ENCODE measurements at regions not wholly inside any gene's neighbourhood (a gene's known extent, or its start where the extent isn't known, plus 50 kb on each side); places are given as distances from the start of the nearest gene placed in this dataset.
"Not testable (repeated sequence)": the region's sequence is repeated elsewhere in the genome, so short reads cannot be mapped to it uniquely, and the experiment has no call there.

DNA sequence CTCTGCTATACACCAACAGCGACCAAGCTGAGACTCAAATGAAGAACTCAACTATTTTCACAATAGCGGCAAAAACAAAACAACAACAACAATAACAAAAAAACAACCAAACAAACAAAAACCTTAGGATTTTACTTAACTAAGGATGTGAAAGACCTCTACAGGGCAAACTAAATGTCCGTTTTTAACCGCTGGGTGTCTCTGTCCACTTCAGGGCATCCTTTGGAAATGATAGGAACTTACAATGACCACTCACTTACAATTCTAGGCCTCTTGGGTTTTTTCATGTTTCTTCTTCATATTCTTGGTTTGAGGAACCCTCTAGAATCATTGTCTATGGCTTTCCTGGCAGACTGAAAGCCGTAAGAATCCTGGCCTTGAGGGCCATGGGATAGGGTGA lies 134.0 kb upstream of the FAM78B start:
- DNase-seq (ENCODE audit: low read depth) = no peak
- TF ChIP-seq, protein P1, sequence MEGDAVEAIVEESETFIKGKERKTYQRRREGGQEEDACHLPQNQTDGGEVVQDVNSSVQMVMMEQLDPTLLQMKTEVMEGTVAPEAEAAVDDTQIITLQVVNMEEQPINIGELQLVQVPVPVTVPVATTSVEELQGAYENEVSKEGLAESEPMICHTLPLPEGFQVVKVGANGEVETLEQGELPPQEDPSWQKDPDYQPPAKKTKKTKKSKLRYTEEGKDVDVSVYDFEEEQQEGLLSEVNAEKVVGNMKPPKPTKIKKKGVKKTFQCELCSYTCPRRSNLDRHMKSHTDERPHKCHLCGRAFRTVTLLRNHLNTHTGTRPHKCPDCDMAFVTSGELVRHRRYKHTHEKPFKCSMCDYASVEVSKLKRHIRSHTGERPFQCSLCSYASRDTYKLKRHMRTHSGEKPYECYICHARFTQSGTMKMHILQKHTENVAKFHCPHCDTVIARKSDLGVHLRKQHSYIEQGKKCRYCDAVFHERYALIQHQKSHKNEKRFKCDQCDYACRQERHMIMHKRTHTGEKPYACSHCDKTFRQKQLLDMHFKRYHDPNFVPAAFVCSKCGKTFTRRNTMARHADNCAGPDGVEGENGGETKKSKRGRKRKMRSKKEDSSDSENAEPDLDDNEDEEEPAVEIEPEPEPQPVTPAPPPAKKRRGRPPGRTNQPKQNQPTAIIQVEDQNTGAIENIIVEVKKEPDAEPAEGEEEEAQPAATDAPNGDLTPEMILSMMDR (IDR thresholded peaks at IDR 0.05; ENCODE audit: insufficient read depth, low read depth, low read length, missing control alignments) = no peak
- no peak overlapping the region for H3K4me3 ChIP-seq (ENCODE audit: low read length)

DNA sequence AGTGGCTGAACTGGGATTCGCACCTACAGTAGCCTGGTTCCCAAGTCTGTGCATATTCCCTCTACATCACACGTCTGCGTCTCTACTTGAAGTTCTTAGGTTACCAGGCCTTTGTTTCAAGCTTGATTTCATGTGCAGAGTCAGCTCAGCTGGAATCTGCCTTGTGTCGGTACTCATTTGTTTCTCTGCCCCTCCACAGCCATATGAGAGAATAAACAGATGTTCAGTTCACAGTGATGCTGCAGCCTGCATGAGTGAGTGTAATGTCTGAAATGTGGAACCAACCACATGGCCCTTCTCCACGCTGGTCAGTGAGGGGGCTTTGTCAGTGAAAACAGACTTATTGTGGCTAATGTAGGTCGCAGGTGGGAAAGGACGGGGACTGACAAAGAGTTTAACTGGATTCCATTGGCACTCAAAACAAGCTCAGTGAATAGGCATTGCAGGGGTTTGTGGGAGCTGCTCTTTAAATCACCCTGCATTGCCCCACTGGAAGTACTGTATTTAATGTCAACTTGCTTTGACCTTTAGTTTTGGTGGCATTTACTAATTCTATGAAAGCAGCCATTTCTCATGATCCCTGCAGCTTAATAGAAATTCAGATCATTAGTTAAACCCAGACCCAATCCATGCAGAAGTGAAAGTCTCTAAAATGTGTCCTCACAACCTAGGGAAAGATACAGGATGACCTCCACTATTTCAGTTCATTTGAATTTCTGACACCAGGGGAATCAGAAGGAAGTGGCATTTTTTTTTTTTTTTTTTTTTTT lies 136.4 kb upstream of the FAM78B start:
- DNase-seq (ENCODE audit: low read depth) = no peak
- TF ChIP-seq, protein P1 (IDR thresholded peaks at IDR 0.05; ENCODE audit: insufficient read depth, low read depth, low read length, missing control alignments) = no peak
- H3K4me3 ChIP-seq (ENCODE audit: low read length) = no peak overlapping the region

DNA sequence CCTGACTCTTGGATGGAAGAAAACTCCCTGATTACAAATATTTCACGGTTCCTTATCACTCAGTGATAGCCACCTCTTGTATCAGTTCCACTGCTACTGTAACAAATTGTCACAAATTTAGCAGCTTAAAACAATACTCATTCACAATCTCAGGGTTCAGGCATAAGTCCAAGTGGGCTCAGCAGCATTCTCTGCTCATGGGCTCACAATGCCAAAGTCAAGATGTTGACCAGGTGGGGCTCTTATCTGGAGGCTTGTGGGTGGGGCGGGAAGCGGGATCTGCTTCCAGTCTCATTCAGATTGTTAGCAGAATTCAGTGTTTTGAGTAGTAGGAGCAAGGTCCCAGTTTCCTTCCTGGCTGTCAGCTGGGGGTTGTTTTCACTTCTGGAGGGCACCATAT lies 137.3 kb upstream of the FAM78B start:
- H3K4me3 ChIP-seq (ENCODE audit: low read length) = no peak overlapping the region
- DNase-seq (ENCODE audit: low read depth) = no peak
- TF ChIP-seq, protein P1 (IDR thresholded peaks at IDR 0.05; ENCODE audit: insufficient read depth, low read depth, low read length, missing control alignments) = no peak

DNA sequence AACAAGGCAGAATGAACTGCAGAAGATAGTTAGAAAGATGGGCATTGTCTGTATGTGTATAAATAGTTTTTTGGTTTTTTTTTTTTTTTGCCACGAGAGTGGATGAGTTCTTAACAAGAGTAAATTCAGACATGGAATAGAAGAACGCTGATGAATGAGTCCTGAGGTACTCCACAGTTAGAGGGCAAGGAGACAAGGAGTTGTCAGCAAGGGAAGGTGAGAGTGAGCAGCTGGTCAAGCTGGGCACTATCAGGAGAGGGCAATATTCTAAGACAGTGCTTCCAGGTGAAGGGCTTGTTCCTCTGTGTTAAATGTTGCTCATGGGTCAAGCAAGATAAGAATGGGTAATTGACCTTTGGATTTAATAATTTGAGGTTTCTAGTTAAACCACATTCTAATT lies 138.6 kb upstream of the FAM78B start:
- TF ChIP-seq, protein P1 (IDR thresholded peaks at IDR 0.05; ENCODE audit: insufficient read depth, low read depth, low read length, missing control alignments) = no peak
- no peak overlapping the region for H3K4me3 ChIP-seq (ENCODE audit: low read length)
- DNase-seq (ENCODE audit: low read depth) = no peak

DNA sequence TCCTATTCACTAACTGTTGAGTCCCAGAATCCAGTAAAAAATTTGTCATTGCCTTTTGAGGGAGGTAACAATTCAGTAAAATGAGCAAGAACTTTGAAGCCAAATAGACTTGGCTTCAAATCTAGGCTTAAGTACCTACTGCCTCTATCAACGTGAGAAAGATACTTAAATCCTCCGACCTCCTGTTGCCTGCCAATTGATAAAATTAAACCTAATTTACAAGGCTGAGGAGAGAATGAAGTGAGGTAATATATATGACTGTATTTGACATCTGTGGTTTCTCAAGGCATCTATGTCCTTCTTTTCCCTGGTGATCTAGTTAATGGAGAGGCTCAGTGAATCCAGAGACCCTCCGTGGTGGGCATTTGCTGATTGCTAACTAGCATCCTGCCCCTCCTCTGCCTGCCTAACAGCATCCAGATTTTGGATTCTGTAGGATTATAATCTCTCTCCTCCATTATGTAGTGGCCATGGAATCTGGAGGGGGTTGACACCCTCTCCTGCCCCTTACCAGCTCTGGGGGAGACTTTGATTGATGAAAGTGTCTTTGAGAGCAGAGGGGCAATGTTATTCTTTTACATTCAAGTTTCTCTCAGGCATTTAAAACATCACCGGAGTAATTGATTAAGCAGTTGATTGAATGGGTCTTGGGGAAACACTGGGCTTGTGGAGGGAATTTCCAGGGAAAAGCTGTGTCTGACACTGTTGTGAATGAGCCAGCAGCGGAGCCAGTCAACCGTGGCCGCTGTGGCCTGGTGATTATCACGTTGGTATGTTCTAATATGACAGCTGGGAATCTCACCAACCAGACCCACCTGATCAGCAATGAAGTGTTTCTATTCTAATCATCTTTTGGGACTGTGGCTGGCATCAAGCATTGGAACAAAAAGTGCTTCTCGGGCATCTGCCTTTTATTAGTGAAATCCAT lies 140.7 kb upstream of the FAM78B start:
- TF ChIP-seq, protein P1 (IDR thresholded peaks at IDR 0.05; ENCODE audit: insufficient read depth, low read depth, low read length, missing control alignments) = no peak
- DNase-seq (ENCODE audit: low read depth) = no peak
- H3K4me3 ChIP-seq (ENCODE audit: low read length) = no peak overlapping the region

DNA sequence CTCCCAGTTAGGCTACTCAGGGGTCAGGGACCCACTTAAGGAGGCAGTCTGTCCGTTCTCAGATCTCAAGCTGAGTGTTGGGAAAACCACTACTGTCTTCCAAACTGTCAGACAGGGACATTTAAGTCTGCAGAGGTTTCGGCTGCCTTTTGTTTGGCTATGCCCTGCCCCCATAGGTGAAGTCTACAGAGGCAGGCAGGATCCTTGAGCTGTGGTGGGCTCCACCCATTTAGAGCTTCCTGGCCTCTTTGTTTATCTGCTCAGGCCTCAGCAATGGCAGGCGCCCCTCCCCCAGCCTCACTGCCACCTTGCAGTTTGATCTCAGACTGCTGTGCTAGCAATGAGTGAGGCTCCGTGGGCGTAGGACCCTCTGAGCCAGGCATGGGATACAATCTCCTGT lies 149.5 kb upstream of the FAM78B start:
- H3K4me3 ChIP-seq (ENCODE audit: low read length); DNase-seq (ENCODE audit: low read depth): not testable (repeated sequence)

DNA sequence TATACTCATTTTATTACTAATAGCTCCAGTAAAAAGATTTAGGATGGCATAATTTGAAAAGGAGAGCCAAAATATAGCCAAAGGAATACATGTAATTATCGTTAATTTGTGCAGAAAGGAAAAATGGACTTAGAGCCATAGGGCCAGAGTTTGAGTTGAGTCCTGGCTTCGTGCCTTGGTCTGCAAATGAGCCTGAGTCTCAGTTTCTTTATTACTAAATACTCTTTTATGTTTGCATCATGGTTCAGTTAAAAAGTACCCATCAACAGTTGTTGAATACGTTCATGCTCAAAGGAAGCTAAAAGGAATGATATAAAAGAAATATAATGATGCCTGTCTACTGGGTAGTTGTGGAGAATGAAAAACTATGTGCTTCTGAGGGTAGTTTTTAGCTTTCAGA lies 155.7 kb upstream of the FAM78B start:
- TF ChIP-seq, protein P1 (IDR thresholded peaks at IDR 0.05; ENCODE audit: insufficient read depth, low read depth, low read length, missing control alignments) = no peak
- no peak overlapping the region for H3K4me3 ChIP-seq (ENCODE audit: low read length)
- DNase-seq (ENCODE audit: low read depth) = no peak

All from epithelial cell of esophagus (primary cell).